A172 (cell line): ENCODE measurements at regions not wholly inside any gene's neighbourhood (a gene's known extent, or its start where the extent isn't known, plus 50 kb on each side); places are given as distances from the start of the nearest gene placed in this dataset.
"Not testable (repeated sequence)": the region's sequence is repeated elsewhere in the genome, so short reads cannot be mapped to it uniquely, and the experiment has no call there.

Experiments
- DNase-seq: peaks from one replicate; pipeline ENCODE4 v3.0.0-alpha.2; 2015; ENCODE audit warnings: low spot score

- DNase-seq, result not testable (repeated sequence)
Observed at GRCh38 chr20:30899370-30900079, 357.9 kb upstream of the DEFB115 start.

- DNase-seq, result not testable (repeated sequence)
Observed at GRCh38 chr20:30900080-30900719, 357.3 kb upstream of the DEFB115 start.

GRCh38 chr20:30905231-30905630 is 352.2 kb upstream of the DEFB115 start:
- not testable (repeated sequence) for DNase-seq

GRCh38 chr20:30910937-30911725 is 346.3 kb upstream of the DEFB115 start:
- no peak for DNase-seq

- not testable (repeated sequence) for DNase-seq
Observed at GRCh38 chr20:30911832-30912660, 345.4 kb upstream of the DEFB115 start.

- DNase-seq, result peak; percentile 10
Observed at GRCh38 chr20:30912661-30913026, 344.8 kb upstream of the DEFB115 start.

GRCh38 chr20:30916404-30916803 is 341.1 kb upstream of the DEFB115 start:
- not testable (repeated sequence) for DNase-seq

- DNase-seq, result no peak
Observed at GRCh38 chr20:30919514-30920188, 337.8 kb upstream of the DEFB115 start.

GRCh38 chr20:30921286-30922071 is 336.0 kb upstream of the DEFB115 start:
- DNase-seq, result no peak

GRCh38 chr20:30922129-30922528 is 335.3 kb upstream of the DEFB115 start:
- no peak for DNase-seq

- no peak for DNase-seq
Observed at GRCh38 chr20:30937790-30938189, 319.7 kb upstream of the DEFB115 start.

- DNase-seq, result no peak
Observed at GRCh38 chr20:30949761-30950160, 307.7 kb upstream of the DEFB115 start.

GRCh38 chr20:30951088-30951487 is 306.4 kb upstream of the DEFB115 start:
- DNase-seq, result not testable (repeated sequence)

GRCh38 chr20:30956649-30957048 is 300.8 kb upstream of the DEFB115 start:
- DNase-seq, result not testable (repeated sequence)

- DNase-seq, result not testable (repeated sequence)
Observed at GRCh38 chr20:30959208-30959607, 298.3 kb upstream of the DEFB115 start.

GRCh38 chr20:30963591-30963990 is 293.9 kb upstream of the DEFB115 start:
- DNase-seq, result no peak

GRCh38 chr20:30975859-30976258 is 281.6 kb upstream of the DEFB115 start:
- DNase-seq, result not testable (repeated sequence)

- DNase-seq, result no peak
Observed at GRCh38 chr20:30985386-30985785, 272.1 kb upstream of the DEFB115 start.
